Muscle of back (tissue), 3 donors: ENCODE measurements at regions not wholly inside any gene's neighbourhood (a gene's known extent, or its start where the extent isn't known, plus 50 kb on each side); places are given as distances from the start of the nearest gene placed in this dataset.
A peak's percentile ranks its signal among the peaks of the same experiment; 100 is the strongest.

Source experiments
- DNase-seq, 3 donors: peaks; one replicate each; pipeline versions ENCODE4 v3.0.0 to v3.0.0-alpha.2; 2013

GRCh38 chr5:120405923-120406322 lies 58.2 kb upstream of the PRR16 start:
- peak in 1 of 3 donors; percentile 51 for DNase-seq

- DNase-seq, result no peak
These were observed 50.4 kb upstream of the PRR16 start for GRCh38 chr5:120413686-120414085.
